MM.1S (cell line): ENCODE measurements at regions not wholly inside any gene's neighbourhood (a gene's known extent, or its start where the extent isn't known, plus 50 kb on each side); places are given as distances from the start of the nearest gene placed in this dataset.

Experiments used
- CTCF ChIP-seq: fragments of 300-600 bp; sonication (generic); IDR thresholded peaks from 2 replicates; pipeline ENCODE4 v1.5.1; 2016; ENCODE audit warnings: antibody characterized with exemption, low read length, mixed read lengths
- EZH2 ChIP-seq: fragments of 300-600 bp; sonication (generic); optimal IDR thresholded peaks from 2 replicates; pipeline ENCODE3; 2017; ENCODE audit warnings: low read depth, mild to moderate bottlenecking, antibody characterized with exemption, low read length, mixed read lengths

GRCh38 chr2:217656316-217656715 is 346.5 kb downstream of the TNS1 start:
- TF ChIP-seq CTCF = no peak
- no peak for TF ChIP-seq EZH2
